Upper lobe of left lung (tissue), 4 donors: ENCODE measurements at regions not wholly inside any gene's neighbourhood (a gene's known extent, or its start where the extent isn't known, plus 50 kb on each side); places are given as distances from the start of the nearest gene placed in this dataset.

Experiments used
- POLR2A ChIP-seq, 4 donors: fragments of 450-650 bp; IDR thresholded peaks; one replicate each; pipeline ENCODE4 v1.5.1; 2016 to 2017; ENCODE audit warnings: antibody characterized with exemption in 4 of 4, mild to moderate bottlenecking in 2 of 4
- TF ChIP-seq, protein P1 (sequence below), 6 experiments: fragments of 450-650 bp in 4 of 6; fragments of 200-600 bp in 2 of 6; sonication (generic) in 2 of 6; IDR thresholded peaks; one replicate each; pipeline ENCODE4 v1.5.1; 2016 to 2019; ENCODE audit warnings: antibody characterized with exemption in 6 of 6

- TF ChIP-seq, protein P1, sequence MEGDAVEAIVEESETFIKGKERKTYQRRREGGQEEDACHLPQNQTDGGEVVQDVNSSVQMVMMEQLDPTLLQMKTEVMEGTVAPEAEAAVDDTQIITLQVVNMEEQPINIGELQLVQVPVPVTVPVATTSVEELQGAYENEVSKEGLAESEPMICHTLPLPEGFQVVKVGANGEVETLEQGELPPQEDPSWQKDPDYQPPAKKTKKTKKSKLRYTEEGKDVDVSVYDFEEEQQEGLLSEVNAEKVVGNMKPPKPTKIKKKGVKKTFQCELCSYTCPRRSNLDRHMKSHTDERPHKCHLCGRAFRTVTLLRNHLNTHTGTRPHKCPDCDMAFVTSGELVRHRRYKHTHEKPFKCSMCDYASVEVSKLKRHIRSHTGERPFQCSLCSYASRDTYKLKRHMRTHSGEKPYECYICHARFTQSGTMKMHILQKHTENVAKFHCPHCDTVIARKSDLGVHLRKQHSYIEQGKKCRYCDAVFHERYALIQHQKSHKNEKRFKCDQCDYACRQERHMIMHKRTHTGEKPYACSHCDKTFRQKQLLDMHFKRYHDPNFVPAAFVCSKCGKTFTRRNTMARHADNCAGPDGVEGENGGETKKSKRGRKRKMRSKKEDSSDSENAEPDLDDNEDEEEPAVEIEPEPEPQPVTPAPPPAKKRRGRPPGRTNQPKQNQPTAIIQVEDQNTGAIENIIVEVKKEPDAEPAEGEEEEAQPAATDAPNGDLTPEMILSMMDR (IDR thresholded peaks at IDR 0.05), result no peak
- TF ChIP-seq POLR2A (IDR thresholded peaks at IDR 0.05), result no peak
These were observed 62.2 kb upstream of the RGMA start for GRCh38 chr15:93150910-93151881.
